Immature natural killer cell (primary cell): ENCODE measurements at regions not wholly inside any gene's neighbourhood (a gene's known extent, or its start where the extent isn't known, plus 50 kb on each side); places are given as distances from the start of the nearest gene placed in this dataset.

Source experiments
- DNase-seq, 3 donors: peaks; one replicate each; pipeline ENCODE4 v3.0.0; 2022; ENCODE audit warnings: mixed read lengths in 1 of 3
- H3K27ac Mint-ChIP-seq, 6 donors: one replicate each; pipeline ENCODE4 v1.8.0; 2020; ENCODE audit warnings: mixed read lengths in 6 of 6, mild to moderate bottlenecking in 5 of 6, inconsistent platforms in 4 of 6, moderate library complexity in 3 of 6
- H3K27me3 Mint-ChIP-seq, 3 donors: one replicate each; pipeline ENCODE4 v1.8.0; 2020 to 2021; ENCODE audit warnings: low read depth in 3 of 3, mild to moderate bottlenecking in 3 of 3, mixed read lengths in 3 of 3, moderate library complexity in 3 of 3, inconsistent platforms in 1 of 3
- H3K36me3 Mint-ChIP-seq, 3 donors: one replicate each; pipeline ENCODE4 v1.8.0; 2020; ENCODE audit warnings: mixed read lengths in 3 of 3, inconsistent platforms in 2 of 3, mild to moderate bottlenecking in 2 of 3
- H3K4me1 Mint-ChIP-seq, 2 donors: one replicate each; pipeline ENCODE4 v1.8.0; 2020; ENCODE audit warnings: inconsistent platforms in 2 of 2, mild to moderate bottlenecking in 2 of 2, mixed read lengths in 2 of 2, moderate library complexity in 1 of 2
- H3K4me3 Mint-ChIP-seq, 5 donors: one replicate each; pipeline ENCODE4 v1.8.0; 2020; ENCODE audit warnings: mild to moderate bottlenecking in 5 of 5, mixed read lengths in 5 of 5, inconsistent platforms in 3 of 5, moderate library complexity in 3 of 5
- H3K9me3 Mint-ChIP-seq, 6 donors: one replicate each; pipeline ENCODE4 v1.8.0; 2020; ENCODE audit warnings: mild to moderate bottlenecking in 6 of 6, mixed read lengths in 6 of 6, inconsistent platforms in 4 of 6, moderate library complexity in 3 of 6

- H3K36me3 Mint-ChIP-seq, result no peaks in the 10 kb centered on the region
- no peak overlapping the region for H3K4me3 Mint-ChIP-seq
- DNase-seq, result no peak
- H3K27ac Mint-ChIP-seq, result no peak overlapping the region
- H3K27me3 Mint-ChIP-seq, result peaks cover 0 to 2% (median 0%) of the 10 kb centered on the region in 3 donors
- no peaks in the 10 kb centered on the region for H3K9me3 Mint-ChIP-seq
- H3K4me1 Mint-ChIP-seq, result no peaks in the 10 kb centered on the region
These were observed 241.6 kb upstream of the RORB start for GRCh38 chr9:74255489-74255984.

GRCh38 chr9:74275872-74276508 is 221.1 kb upstream of the RORB start:
- Mint-ChIP-seq H3K36me3 (no peaks in the 10 kb centered on the region), H3K4me3 (no peak overlapping the region), H3K27ac (no peak overlapping the region), H3K4me1 (peaks cover 16 to 17% of the 10 kb centered on the region in 2 donors), H3K27me3 (peaks cover 1 to 5% (median 3%) of the 10 kb centered on the region in 3 donors), H3K9me3 (peaks cover 0 to 2% (median 0%) of the 10 kb centered on the region in 6 donors)
- no peak for DNase-seq

DNA sequence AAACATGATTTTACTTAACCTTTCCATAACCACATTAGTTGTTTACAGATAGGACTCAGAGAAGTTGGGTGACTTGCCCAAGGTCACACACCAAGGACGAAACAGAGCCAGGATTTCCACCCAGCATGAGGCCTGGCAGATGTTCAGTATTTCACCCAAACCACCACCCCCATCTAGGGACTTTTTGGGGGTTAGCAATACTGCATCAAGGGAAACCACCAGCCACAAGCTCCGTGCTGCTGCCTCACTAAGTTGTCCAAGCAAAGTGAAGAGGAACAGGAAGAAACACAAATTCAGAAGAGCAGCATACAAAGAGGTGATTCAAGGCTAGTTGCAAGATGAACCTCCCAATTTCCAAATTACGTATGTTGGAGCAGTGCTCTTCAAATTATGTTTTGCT is 219.6 kb upstream of the RORB start:
- H3K9me3 Mint-ChIP-seq, result peaks cover 0 to 3% (median 0%) of the 10 kb centered on the region in 6 donors
- peaks cover 3 to 5% (median 3%) of the 10 kb centered on the region in 3 donors for H3K27me3 Mint-ChIP-seq
- H3K4me3 Mint-ChIP-seq, result peak overlapping the region; percentile 10 to 62 (median 27)
- peak overlapping the region in 5 of 6 donors; percentile 11 to 76 (median 61) for H3K27ac Mint-ChIP-seq
- peak; percentile 51 to 65 (median 58) for DNase-seq
- no peaks in the 10 kb centered on the region for H3K36me3 Mint-ChIP-seq
- peaks cover 16 to 21% of the 10 kb centered on the region in 2 donors for H3K4me1 Mint-ChIP-seq

DNA sequence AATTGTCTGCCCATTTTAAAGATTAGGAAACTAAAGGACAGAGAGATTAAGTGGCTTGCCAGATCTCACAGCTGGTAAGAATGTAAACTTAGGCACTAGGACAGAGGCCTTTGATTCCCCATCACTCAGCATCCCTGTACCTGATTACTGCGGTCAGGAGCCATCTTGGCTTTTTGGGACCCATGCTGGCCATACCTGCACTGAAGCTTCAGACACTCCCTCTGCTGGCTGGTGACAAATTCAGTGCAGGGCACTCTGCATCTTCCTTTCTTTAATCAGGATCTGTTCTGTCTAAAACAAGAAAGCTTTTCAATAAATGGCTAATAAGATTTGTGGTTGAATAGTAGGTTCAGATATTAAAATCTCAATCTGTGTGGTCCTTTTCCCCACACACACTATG is 215.5 kb upstream of the RORB start:
- Mint-ChIP-seq H3K4me3 (no peak overlapping the region), H3K4me1 (peaks cover 12 to 20% of the 10 kb centered on the region in 2 donors), H3K27ac (no peak overlapping the region), H3K27me3 (peaks cover 2 to 4% (median 3%) of the 10 kb centered on the region in 3 donors), H3K9me3 (peaks cover 0 to 3% (median 0%) of the 10 kb centered on the region in 6 donors), H3K36me3 (no peaks in the 10 kb centered on the region)
- no peak for DNase-seq

DNA sequence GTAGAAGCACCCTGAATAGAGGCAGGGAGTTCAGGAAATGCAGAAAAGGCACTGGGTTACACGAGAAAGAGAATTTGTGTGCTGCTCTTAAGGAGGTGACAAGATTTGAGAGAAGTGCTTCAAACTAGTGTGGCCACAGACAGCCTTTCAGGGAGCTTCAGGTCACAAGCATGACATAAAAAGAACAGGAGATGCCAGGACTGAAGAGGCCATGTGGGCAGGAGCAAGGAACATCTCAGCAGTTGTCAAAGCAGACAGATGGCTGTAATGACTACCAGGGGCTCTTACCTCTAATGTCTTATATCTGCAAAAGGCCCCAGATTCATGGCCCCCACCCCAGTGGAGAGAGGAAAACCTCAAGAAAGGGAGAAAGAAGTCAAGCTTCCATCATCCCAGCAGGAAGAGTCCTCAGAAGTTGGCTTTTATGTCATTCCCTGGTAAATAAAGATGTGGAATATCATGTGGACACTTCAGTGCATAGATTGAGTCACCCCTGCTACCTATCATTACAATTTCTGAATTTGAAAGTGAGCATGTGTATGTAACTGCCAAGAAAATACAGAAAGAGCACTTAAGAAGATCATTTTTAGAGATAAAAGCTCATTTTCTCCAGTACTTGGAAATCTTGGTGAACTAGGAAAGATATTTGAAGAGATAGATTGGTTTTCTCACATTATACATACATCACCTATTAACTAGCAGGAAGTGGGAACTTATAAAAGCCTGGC is 214.4 kb upstream of the RORB start:
- Mint-ChIP-seq H3K4me3 (no peak overlapping the region), H3K27me3 (peaks cover 0 to 3% (median 2%) of the 10 kb centered on the region in 3 donors), H3K9me3 (peaks cover 0 to 8% (median 0%) of the 10 kb centered on the region in 6 donors), H3K27ac (peak overlapping the region in 1 of 6 donors; percentile 24), H3K36me3 (no peaks in the 10 kb centered on the region), H3K4me1 (peaks cover 2 to 10% of the 10 kb centered on the region in 2 donors)
- no peak for DNase-seq

- Mint-ChIP-seq H3K4me3 (no peak overlapping the region), H3K36me3 (no peaks in the 10 kb centered on the region), H3K27me3 (peaks cover 0 to 2% (median 2%) of the 10 kb centered on the region in 3 donors), H3K27ac (no peak overlapping the region), H3K4me1 (peaks cover 0 to 6% of the 10 kb centered on the region in 2 donors), H3K9me3 (peaks cover 0 to 8% (median 0%) of the 10 kb centered on the region in 6 donors)
- no peak for DNase-seq
These were observed 212.3 kb upstream of the RORB start for GRCh38 chr9:74284581-74285450.

DNA sequence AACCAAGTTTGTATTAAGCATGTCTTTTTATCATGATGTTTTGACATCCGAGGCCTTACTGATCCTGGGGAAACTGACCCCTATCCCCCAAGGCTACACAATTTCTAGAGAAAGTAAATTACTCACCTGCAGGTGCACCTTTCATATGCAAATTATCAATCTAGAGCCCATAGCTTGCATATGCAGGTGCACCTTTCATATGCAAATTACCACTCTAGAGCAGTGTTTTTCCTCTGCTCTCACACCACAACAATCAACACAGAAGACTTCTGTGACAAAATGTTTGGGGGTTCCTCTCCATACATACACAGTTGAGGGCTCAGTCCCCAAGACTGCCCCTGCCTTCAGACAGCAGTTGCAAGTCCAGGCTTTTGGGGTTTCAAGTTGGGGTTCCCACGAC is 203.7 kb upstream of the RORB start:
- Mint-ChIP-seq H3K27ac (no peak overlapping the region), H3K4me3 (no peak overlapping the region)
- no peak for DNase-seq

DNA sequence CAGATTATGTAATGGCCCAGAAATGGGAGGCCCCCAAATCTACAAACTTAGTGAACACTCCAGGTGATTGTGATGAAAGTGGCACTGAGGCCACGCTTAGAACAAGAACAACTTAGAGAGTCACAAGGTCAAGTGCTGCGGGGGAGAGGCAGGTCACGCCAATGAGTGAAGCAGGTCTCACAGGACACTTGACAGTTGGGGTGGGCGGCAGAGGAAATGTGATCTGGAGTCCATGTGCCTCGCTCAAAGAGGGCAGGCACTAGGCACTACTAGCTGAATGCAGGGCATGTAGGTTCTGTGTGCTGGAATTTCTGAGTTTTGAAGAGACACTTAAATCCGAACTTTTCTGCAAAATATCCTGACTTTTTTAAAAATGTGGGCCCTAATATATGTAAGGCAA is 193.2 kb upstream of the RORB start:
- H3K4me3 Mint-ChIP-seq, result no peak overlapping the region
- no peaks in the 10 kb centered on the region for H3K9me3 Mint-ChIP-seq
- H3K27ac Mint-ChIP-seq, result no peak overlapping the region
- peaks cover 0 to 7% (median 0%) of the 10 kb centered on the region in 3 donors for H3K27me3 Mint-ChIP-seq
- no peaks in the 10 kb centered on the region for H3K36me3 Mint-ChIP-seq
- no peak for DNase-seq
- H3K4me1 Mint-ChIP-seq, result no peaks in the 10 kb centered on the region

More for the DNA sequence above, 203.7 kb upstream of the RORB start:
- H3K4me1 Mint-ChIP-seq, result no peaks in the 10 kb centered on the region
- H3K9me3 Mint-ChIP-seq, result peaks cover 0 to 3% (median 0%) of the 10 kb centered on the region in 6 donors
- H3K27me3 Mint-ChIP-seq, result no peaks in the 10 kb centered on the region
- no peaks in the 10 kb centered on the region for H3K36me3 Mint-ChIP-seq

DNA sequence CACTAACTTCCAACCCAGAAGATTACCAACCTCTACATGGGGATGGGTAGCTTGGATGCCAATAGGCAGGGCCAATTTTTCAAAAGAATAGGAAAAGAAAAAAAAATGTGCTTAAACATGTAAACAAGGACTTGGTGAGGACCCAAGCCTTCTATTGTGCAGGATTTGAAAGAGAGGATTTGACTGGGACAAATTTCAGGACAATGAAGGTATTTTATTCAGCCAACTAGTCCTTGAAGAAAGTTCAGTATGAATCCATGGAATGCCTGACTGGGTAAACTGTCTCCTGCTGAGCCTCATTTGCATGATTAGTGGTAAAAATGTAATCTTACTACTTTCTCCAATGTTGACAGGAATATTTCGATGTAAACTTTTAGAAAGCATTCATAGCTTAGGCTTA is 192.5 kb upstream of the RORB start:
- no peak for DNase-seq
- Mint-ChIP-seq H3K27me3 (peaks cover 0 to 6% (median 0%) of the 10 kb centered on the region in 3 donors), H3K9me3 (no peaks in the 10 kb centered on the region), H3K4me3 (no peak overlapping the region), H3K4me1 (no peaks in the 10 kb centered on the region), H3K27ac (no peak overlapping the region), H3K36me3 (no peaks in the 10 kb centered on the region)

- no peak overlapping the region for H3K4me3 Mint-ChIP-seq
- no peak overlapping the region for H3K27ac Mint-ChIP-seq
- peaks cover 0 to 11% (median 3%) of the 10 kb centered on the region in 6 donors for H3K9me3 Mint-ChIP-seq
- H3K36me3 Mint-ChIP-seq, result peaks cover 0 to 4% (median 2%) of the 10 kb centered on the region in 3 donors
- H3K27me3 Mint-ChIP-seq, result peaks cover 0 to 4% (median 3%) of the 10 kb centered on the region in 3 donors
- H3K4me1 Mint-ChIP-seq, result no peaks in the 10 kb centered on the region
- no peak for DNase-seq
These were observed 187.5 kb upstream of the RORB start for GRCh38 chr9:74309654-74310053.

DNA sequence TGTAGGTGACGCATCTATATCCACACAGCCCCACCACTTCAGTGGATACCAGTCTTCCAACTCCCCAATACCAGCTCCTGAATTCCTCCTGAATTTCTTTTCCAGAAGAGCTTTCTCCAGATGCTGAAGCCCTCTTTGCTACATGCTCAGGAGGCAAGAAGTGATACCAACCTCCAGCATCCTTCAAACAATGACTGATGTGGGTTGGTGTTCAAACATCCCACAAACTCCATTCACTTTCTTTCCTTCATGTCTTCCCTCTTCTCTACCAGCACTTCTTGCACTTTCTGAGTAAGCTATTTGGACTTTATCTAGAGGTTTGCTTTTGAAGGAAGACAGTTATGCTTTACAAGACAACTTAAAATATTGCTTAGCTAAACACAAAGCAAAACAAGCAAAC is 179.9 kb upstream of the RORB start:
- no peaks in the 10 kb centered on the region for H3K36me3 Mint-ChIP-seq
- no peak overlapping the region for H3K27ac Mint-ChIP-seq
- peaks cover 0 to 2% (median 1%) of the 10 kb centered on the region in 3 donors for H3K27me3 Mint-ChIP-seq
- H3K4me3 Mint-ChIP-seq, result no peak overlapping the region
- peaks cover under 1 to 1% of the 10 kb centered on the region in 2 donors for H3K4me1 Mint-ChIP-seq
- H3K9me3 Mint-ChIP-seq, result peaks cover 0 to 8% (median 0%) of the 10 kb centered on the region in 6 donors
- DNase-seq, result no peak

- Mint-ChIP-seq H3K27me3 (peaks cover 3 to 6% (median 4%) of the 10 kb centered on the region in 3 donors), H3K9me3 (peaks cover 0 to 6% (median 0%) of the 10 kb centered on the region in 6 donors), H3K4me1 (peaks cover 14% of the 10 kb centered on the region in 2 donors), H3K4me3 (no peak overlapping the region), H3K27ac (no peak overlapping the region), H3K36me3 (peaks cover 0 to 4% (median 3%) of the 10 kb centered on the region in 3 donors)
- no peak for DNase-seq
These were observed 175.7 kb upstream of the RORB start for GRCh38 chr9:74321396-74321795.

DNA sequence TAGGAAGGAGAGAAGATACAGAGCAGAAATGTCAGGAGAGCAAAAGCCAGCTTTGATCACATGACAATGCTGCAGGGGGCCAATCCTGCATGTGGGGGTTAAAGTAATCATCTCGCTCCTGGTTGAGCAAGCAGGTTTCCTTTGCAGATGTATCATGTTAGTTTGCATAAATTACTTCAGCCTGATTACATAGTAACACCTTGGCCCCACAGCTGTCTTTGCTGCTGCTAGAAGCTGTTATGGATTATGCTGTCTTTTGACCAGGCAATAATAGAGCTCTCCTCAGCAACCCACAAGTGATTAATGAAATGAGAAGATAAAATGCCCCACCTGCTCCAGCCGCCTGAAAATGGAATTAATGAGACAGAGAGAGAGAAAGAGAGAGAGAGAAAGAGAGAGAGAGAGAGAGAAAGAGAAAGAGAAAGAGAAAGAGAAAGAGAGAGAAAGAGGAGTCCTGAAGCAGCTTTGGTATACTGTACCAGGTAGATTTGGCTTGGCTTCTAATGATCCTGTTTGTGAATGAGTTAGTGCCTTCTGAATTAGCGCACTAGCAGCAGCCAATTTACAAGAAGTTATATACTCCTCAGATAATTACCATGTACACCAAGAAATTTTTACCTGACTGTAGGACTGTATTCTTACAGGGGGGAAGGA is 174.3 kb upstream of the RORB start:
- peaks cover 0 to 4% (median 3%) of the 10 kb centered on the region in 3 donors for H3K36me3 Mint-ChIP-seq

More for the DNA sequence above, 174.3 kb upstream of the RORB start:
- H3K9me3 Mint-ChIP-seq, result peaks cover 0 to 6% (median 0%) of the 10 kb centered on the region in 6 donors
- peak; percentile 24 to 33 (median 28) for DNase-seq
- H3K4me1 Mint-ChIP-seq, result peaks cover 14% of the 10 kb centered on the region in 2 donors
- H3K4me3 Mint-ChIP-seq, result peak overlapping the region; percentile 63 to 86 (median 83)
- H3K27me3 Mint-ChIP-seq, result peaks cover 3 to 7% (median 4%) of the 10 kb centered on the region in 3 donors
- peak overlapping the region; percentile 71 to 85 (median 77) for H3K27ac Mint-ChIP-seq
